GM21423 (cell line): ENCODE measurements at regions not wholly inside any gene's neighbourhood (a gene's known extent, or its start where the extent isn't known, plus 50 kb on each side); places are given as distances from the start of the nearest gene placed in this dataset.
"Not testable (repeated sequence)": the region's sequence is repeated elsewhere in the genome, so short reads cannot be mapped to it uniquely, and the experiment has no call there.

Source experiments
- ATAC-seq: cut with Tn5 transposase; IDR thresholded peaks from one replicate; pipeline ENCODE4 v1.9.1; 2021; ENCODE audit warnings: mild to moderate bottlenecking, moderate library complexity; ENCODE audit not compliant: unreplicated experiment

DNA sequence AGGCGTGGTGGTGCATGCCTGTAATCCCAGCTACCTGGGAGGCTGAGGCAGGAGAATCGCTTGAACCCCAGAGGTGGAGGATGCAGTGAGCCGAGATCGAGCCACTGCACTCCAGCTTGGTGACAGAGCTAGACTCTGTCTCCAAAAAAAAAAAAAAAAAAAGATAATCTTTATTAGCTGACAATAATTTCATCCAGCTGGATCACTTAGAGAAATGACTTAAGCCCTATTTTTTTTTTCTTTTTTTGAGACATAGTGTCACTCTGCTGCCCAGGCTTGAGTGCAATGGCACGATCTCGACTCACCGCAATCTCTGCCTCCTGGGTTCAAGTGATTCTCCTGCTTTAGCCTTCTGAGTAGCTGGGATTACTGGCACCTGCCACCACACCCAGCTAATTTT, 51.6 kb upstream of the MAP4K4 start:
- not testable (repeated sequence) for ATAC-seq

DNA sequence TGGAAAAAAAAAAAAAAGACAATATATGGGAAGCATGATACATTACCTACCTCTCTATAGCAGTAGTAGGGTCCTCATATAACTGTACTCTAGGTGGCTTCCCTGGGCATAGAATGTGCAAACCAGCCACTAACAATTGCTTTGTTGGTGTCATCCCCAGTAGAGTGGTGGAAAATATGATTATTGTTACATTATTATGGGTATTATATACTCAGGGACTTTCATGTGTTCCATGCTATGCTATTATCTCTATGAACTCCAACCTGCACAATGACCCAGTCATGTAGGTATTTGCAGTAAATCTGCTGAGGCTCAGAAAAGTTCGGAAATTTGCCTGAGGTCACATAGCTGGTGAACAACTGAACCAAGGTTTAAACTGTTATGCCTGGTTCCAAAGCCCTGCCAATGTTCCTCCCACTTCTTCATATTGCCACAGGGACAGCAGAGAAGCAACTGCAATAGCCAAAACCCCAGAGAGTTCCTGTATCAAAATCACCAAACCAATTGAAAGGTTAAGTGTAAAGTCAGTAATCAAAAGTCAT, 52.6 kb upstream of the MAP4K4 start:
- ATAC-seq = no peak

DNA sequence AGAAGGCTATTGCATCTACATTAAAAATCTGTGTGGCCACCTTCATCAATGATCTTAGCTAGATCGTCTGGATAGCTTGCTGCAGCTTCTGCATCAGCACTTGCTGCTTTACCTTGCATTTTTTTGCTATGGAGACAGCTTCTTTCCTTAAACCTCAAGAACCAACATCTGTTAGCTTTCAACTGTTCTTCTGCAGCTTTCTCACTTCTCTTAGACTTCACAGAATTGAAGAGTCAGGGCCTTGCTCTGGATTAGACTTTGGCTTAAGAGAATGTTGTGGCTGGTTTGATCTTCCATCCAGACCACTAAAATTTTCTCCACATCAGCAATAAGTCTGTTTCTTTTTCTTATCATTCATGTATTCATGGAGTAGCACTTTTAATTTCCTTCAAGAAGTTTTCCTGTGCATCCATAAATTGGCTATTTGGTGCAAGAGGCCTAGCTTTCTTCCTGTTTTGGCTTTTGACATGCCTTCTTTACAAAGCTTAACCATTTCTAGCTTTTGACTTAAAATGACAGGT, 54.4 kb upstream of the MAP4K4 start:
- no peak for ATAC-seq

DNA sequence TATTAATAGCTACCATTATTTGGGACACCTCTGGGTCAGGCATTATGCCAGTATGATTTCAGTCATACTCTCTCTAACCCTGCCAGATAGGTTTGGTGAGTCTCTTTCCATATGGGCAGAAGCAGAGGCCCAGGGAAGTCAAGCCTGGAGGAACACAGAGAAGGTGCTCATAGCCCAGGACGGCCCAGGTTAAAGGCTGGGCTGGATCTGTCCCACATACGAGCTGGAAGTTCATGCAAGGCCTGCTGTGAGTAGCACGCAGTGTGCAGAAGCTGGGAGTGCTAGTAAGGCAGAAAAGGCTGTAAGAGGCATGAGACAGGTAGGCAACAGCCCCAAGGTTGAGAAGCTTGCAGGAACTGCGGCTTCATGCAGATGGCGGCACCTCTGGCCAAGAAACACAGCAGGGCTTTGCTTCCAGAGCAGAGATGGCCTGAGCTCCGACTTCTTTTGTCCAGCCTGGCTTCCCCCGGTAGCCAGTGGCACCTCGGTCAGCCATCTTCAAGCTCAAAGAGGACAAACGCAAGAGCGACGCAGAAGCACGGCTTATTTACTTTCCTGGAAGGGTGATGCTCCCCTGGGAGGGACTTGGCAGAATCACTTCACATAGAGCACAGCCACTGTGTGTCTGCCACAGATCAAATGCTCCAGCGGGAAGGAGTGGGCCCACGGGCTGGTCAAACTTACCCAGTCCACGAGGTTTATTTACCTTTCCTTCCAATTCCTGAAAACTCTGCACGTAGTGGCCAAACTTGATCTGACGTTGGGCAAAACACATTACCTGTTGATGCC, 58.5 kb upstream of the MAP4K4 start:
- no peak for ATAC-seq

DNA sequence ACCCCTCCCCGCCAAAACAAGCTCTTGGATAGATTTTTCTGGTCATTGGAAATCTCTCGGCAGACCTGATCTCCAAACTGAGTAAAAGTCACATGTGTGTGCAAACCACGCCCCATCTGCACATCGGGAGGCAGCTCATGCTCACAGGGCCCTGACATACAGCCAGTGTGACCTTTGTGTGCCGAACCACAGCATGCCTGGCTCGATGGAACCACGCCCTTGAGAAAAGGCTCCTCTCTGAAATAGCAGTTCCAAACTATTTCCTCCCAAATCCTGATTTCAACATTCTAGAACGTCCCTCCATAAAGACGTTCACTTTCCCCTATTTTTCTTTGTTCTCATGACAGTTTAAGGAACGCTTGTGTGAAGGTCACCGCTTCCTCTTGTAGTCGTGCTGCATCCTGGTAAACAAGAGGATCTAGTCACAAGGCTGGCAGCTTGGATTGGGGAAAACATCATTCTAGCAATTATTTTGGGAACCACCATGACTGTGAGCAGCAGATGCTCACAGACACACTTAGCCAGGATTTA, 59.3 kb upstream of the MAP4K4 start:
- ATAC-seq = no peak

DNA sequence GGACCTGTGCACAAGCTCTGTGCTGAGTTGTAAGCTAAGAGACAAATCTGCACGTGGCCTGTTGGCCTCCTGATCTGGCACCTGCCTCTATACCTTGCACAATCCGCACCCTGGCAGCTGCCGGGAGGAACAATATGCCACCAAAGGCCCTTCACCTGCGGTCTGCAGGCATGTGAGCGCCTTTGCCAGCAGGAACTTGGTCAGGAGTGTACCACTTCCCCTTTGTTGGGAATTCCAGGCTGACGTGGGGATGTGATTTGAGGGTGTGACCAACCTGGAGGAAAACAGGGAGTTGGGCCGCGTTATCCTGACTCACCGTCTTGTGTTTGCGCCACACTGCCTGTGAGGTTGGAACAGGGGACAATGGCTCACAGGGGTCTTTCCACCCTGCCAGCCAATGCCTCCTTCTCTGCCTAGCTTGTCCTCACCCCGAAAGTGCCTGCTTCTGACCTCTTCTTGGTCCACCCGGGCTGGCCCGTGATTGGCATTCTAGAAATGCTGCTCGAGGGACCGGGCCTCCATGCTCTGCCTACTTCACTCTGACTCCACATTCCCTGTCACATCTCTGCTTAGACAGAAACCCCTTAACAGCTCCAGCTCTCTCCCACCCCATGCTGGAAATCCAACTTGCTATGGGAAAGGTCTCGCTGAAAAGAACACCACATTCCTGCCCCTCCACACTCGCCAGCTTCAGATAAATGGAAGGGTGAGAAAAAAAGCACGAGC, 67.1 kb upstream of the MAP4K4 start:
- no peak for ATAC-seq

DNA sequence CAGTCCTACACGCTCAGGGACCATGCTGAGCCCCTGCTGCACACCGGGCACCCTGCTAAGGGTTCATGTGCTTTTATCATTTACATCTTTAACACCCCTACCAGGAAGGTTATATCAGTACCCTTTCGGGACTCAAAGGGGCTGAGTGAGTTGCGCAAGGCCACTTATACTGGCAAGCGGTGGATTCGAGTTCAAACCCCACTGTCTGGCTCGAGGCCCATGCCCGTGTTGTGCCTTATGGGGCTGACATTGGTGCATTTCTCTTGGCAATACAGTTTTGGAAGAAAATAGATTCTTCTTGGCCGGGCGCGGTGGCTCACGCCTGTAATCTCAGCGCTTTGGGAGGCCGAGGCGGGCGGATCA, 69.5 kb upstream of the MAP4K4 start:
- ATAC-seq = no peak

DNA sequence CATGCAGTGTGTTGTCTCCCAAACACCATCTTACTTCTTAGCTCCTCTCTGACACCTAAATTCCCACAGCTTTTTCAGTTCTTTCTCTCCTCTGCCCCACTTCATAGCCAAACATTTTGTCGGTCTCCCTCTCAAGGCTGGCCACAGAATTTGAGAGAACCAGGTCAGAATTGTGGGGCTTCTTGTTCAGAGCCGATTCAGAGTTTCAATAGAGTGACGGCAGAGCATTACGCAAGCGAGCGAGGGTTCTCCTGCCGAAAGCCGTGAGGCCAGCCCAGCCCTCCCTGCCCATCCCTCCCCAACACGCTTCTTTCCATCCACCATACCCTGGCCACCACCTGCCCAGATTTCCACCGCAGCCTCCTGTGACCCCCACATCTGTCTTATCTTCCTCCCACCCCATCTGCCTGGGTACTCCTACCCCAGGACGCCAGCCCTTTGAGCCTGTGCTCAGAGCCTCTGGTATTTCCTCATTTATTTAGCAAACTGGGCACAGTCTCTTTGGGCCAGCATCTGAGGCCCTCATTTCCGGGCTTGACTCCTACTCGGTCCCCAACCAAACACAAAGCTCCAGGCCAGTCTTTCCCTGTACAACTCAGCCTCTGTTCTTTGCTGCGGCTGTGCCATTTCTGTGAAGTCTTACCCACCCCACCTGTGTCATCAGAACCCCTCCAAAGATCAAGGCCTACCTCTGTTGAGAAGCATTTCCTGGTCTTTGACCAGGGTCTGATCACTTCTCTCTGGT, 70.0 kb upstream of the MAP4K4 start:
- no peak for ATAC-seq

DNA sequence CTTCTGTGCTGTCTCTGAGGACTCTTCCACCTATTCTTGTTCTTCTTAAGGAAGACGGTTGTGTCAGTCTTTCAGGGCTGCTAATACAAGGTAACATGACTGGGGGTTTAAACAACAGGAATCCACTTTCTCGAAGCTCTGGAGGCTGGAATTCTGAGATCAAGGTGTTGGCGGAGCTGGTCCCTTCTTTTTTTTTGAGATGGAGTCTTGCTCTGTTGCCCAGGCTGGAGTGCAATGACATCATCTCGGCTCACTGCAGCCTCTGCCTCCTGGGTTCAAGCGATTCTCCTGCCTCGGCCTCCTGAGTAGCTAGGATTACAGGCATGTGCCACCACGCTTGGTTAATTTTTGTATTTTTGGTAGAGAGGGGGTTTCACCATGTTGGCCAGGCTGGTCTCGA, 71.7 kb upstream of the MAP4K4 start:
- not testable (repeated sequence) for ATAC-seq

DNA sequence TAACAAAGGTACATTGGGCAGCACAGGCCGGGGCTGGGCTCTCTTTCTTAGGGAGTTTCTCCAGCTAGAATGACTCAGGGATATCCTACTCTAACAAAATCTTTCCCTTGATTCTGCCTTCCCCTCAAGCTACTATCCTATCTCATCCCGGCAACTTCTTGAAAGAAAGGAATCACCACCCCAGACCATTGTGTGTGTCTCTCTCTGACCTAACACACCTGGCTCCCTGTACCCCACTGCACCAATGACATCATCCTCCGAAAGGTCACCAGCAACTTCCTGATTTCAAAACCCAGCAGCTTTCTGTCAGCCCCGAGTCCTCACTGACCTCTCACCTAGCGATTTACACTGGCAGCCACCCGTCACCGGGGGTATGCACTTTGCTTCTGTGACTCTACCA, 72.1 kb upstream of the MAP4K4 start:
- ATAC-seq = no peak

DNA sequence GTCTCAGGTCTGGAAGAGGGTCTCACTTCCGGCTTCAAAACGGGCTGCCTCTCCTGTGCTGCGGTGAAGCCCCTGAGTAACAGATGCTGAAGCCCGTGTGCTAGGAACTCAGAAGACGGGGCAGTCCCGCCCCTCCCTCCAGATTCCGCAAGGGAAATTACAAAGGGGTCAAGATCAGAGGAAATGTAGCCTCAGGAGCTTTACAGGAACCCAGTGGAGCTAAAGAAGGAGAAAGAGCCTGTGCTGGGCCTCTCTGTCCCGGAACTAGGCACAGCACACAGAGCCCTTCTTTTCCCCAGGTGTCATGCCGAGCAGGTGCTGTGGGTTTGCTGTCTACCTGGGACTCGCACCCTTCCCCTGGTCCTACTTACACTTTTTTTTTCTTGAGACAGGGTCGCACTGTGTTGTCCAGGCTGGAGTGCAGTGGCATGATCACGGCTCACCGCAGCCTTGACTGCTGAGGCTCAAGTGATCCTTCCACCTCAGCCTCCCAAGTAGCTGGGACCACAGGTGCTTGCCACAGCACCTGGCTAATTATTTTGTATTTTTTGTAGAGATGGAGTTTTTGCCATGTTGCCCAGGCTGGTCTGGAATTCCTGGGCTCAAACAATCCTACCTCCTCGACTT, 72.7 kb upstream of the MAP4K4 start:
- no peak for ATAC-seq

DNA sequence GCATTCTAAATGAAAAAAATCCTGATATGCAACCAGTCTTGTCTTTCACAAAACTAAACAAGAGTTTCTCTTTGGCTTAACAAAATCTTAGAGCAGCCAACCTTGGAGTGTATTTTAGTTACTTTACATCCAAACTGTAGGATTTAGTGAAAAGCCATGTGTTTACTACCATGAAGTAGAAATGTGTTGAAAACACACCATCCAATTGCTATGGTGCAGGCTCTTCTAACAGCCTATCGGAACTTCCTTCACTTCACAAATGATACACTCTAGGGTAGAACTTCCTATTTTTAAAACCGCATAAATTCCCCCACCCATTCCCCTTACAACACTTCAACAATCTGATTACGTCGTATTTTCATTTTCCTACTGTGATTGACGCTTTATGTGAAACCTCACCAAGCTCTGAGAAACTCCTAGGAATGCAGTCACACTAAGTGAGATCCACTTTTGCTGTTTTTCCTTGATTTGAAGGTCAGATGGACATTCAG, 74.4 kb upstream of the MAP4K4 start:
- ATAC-seq = peak; percentile 69

DNA sequence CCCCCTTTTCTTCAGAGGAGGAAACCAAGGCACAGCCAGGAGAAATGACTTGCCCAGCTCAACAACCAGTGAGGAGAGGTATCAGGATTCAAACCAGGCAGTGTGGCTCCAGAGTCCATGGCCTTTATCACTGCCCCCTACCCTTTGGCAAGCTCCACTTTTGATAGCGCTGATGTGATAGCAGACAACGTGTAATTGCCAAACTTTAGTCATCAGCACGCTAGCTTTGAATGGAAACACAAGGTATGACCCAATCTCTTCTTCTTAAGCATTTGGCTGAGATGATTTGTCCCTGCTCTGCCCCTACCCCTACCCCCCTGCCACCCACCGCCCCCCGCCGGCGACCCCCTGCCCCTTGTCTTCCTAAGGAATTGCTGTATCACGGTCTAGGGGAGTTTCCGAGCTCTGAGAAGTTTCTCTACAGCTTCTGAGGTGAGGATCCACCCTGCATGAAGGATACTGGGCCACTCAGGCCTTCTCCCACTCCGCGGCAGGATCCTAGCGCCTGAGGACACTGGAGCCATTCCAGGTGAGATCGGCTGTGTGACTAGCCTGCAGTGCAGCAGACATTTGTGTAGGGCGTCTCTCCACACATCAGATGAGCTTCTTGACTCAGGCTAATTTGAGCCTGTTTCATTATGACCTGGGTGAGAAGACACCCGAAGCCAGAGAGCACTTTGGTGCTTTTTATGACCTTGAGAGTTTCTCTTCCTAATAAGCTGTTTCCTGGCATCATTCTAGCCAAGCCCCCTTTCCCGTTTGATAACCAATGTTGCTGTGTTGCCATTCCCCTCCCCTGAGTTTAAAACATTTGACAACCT, 75.1 kb upstream of the MAP4K4 start:
- ATAC-seq = peak; percentile 81

DNA sequence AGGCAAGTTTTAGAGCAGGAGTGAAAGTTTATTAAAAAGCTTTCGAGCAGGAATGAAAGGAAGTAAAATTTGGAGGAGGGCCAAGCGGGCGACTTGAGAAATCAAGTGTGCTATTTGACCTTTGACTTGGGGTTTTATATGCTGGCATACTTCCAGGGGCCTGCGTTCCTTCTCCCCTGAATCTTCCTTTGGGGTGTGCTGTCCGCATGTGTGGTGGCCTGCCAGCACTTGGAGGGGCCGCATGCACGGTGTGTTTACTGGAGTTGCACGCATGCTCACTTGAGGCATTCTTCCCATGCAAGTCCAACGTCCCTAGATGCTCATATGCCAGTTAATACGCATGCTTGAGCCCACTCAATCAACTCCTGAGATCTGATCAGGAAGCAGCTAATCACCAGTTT, 78.3 kb upstream of the MAP4K4 start:
- no peak for ATAC-seq

DNA sequence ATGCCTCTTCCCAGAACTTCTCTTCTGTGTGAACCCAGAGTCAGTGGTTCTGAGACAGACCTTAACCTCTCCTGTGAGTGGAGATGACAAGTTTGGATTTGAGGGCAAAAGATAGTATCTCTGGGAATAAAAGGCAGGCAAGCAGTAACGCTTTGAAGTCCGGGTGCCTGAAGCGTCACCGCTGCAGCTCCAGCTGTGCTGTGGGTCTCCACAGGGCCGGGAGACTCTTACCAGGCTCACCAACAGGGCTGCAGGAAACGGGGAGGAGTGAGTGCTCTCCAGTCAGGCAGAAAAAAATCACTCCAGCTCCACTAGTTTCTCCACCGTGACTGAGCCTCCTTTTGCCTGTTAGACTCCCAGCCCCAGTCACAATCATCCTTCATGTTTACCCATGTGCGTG, 79.7 kb upstream of the MAP4K4 start:
- no peak for ATAC-seq

DNA sequence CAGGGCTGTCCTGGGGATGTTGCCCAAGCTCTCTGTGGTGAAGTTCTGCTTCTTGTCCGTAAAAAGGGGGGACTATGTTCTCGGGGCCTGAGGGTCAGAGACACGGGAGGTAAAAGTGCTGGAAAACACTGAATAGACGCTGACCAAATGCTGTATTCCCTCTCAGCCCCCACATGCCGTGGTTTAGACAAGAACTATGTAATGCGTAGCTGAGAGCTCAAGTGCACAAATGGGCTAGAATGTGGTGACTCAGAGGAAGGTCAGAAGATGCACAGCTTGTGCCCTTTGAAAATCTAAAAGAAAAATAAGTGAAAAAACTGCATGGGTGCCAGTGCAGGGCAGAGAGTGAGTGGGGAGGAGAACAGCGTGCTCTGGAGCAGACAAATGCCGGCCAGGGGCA, 80.3 kb upstream of the MAP4K4 start:
- ATAC-seq = no peak

DNA sequence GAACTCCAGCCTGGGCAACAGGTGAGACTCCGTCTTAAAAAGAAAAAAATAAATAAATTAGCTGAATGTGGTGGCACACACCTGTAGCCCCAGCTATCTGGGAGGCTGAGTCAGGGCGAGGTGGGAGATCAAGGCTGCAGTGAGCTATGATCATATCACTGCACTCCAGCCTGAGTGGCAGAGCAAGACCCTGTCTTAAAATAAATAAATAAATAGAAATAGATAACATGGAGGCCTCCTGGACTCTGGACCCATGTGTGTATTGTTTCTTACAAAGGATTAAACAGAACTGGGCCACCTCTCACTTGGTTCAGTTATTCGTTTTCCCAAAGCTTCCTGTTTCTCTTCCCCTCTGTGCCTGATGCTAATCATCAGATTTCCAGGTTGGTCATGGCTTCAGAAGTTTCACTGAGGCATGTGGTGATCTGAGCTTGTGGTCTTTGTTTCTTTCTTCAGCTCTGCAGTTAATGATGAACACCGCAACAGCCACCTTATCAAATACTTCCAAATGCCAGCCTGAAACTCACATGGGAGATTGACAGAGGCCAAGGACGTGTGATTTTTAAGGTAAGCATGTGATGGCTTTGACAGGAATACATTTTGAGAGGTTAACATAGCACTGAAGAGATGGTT, 83.3 kb upstream of the MAP4K4 start:
- ATAC-seq = no peak

DNA sequence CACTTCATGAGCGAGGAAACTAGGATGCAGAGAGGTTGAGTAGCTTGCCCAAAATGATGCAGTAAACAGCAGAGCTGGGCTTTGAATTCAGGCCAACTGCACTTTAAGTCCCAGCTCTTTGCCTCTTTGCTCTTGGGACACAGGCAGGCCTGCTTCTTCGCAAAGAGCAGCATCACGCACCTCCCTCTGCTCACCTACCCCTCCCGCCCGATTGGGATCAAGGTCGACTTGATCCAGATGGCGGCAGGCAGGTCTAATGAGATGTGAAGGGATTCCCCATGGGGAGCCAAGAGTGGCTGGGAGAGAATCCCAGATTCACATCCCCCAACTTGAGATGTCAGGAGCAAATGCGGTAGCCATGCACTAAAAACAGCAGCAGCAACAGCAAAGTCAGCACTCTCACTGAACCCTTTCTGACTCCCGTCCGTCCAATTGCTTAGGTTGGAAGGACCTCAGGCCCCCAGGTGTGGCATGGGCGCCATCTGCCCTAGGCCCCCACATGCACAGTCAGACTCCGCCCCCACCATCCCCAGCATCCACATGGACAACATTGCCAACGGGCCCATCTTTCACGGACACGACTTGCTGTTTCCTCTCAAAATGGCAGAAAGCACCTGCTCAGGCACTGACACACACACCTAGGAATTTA, 84.3 kb upstream of the MAP4K4 start:
- ATAC-seq = no peak

DNA sequence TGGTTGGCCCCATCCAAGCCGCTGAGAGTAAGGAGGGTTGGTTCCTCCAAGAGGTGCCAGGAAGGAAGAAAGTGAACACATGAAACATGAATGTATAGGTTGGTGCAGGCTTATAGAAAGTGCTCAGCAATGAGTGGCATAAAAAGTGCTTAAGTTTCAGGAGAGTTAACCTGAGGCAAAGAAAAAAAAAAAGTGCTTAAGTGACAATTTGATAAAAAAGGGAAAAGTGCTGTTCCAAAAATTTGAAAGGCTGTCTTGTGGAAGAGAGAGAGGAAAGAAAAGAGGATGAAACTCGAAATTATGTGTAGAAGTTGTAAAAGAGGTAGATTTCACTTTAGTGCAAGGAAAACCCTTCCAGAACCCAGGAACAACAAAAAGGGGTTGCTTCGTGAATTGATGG, 85.5 kb upstream of the MAP4K4 start:
- no peak for ATAC-seq
